Natural killer cell treated with Interleukin-12 subunit alpha and Interleukin-12 subunit beta and Interleukin-15 and Interleukin-18, amount 100 ng/mL, for 72 hours (primary cell): ENCODE measurements at regions not wholly inside any gene's neighbourhood (a gene's known extent, or its start where the extent isn't known, plus 50 kb on each side); places are given as distances from the start of the nearest gene placed in this dataset.

ENCODE experiments used
- ATAC-seq, 2 donors: fragments of 150-1000 bp; cut with Tn5 transposase in 1 of 2; sonication (Bioruptor Pico), chemical (Tn5 transposase) in 1 of 2; 2 replicates each; pipeline ENCODE4 v1.10.0; 2021
- DNase-seq: peaks from one replicate; pipeline ENCODE4 v3.0.0; 2022; ENCODE audit warnings: low spot score
- H3K27ac Mint-ChIP-seq, 2 donors: 1 replicate in 1 of 2; 2 replicates in 1 of 2; pipeline ENCODE4 v1.8.0; 2022; ENCODE audit warnings: mixed read lengths in 2 of 2, mild to moderate bottlenecking in 1 of 2, moderate library complexity in 1 of 2
- H3K27me3 Mint-ChIP-seq, 2 donors: 1 replicate in 1 of 2; 2 replicates in 1 of 2; pipeline ENCODE4 v1.8.0; 2022; ENCODE audit warnings: mixed read lengths in 2 of 2
- H3K36me3 Mint-ChIP-seq: one replicate; pipeline ENCODE4 v1.8.0; 2022; ENCODE audit warnings: mixed read lengths
- H3K4me1 Mint-ChIP-seq, 2 donors: 1 replicate in 1 of 2; 2 replicates in 1 of 2; pipeline ENCODE4 v1.8.0; 2022; ENCODE audit warnings: low read depth in 2 of 2, mixed read lengths in 2 of 2, mild to moderate bottlenecking in 1 of 2
- H3K4me3 Mint-ChIP-seq: one replicate; pipeline ENCODE4 v1.8.0; 2022; ENCODE audit warnings: mixed read lengths
- H3K9me3 Mint-ChIP-seq: 2 replicates; pipeline ENCODE4 v1.8.0; 2022; ENCODE audit warnings: mixed read lengths

GRCh38 chr15:69523010-69524001 is 70.7 kb downstream of the RPLP1 start:
- H3K27me3 Mint-ChIP-seq, result peaks cover 0 to 17% of the 10 kb centered on the region in 2 donors
- no peaks in the 10 kb centered on the region for H3K9me3 Mint-ChIP-seq
- no peak overlapping the region for H3K4me3 Mint-ChIP-seq
- H3K27ac Mint-ChIP-seq, result peak overlapping the region in 1 of 2 donors; percentile 5
- H3K4me1 Mint-ChIP-seq, result no peaks in the 10 kb centered on the region
- ATAC-seq, result no peak
- H3K36me3 Mint-ChIP-seq, result no peaks in the 10 kb centered on the region
- no peak for DNase-seq

DNA sequence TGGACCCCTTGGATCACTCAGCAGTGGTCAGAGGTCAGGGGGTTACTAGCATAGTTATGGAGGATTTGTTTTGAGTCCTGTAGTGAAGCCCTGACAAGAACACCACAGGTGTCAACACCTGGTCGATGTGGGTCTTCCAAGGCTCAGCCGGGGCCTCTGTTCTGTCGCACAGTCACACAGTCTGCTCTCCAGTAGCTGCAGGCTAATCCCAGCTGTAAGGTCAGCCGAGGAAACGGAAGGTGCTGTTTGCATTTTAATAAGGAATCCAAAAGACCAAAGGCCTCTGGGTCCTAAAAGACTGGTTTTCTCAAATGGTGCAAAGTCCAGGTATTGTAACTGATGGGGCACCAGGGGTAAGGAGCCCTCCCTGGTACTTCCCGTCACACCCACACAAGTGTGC is 71.7 kb downstream of the RPLP1 start:
- H3K27ac Mint-ChIP-seq, result peak overlapping the region in 1 of 2 donors; percentile 5
- H3K27me3 Mint-ChIP-seq, result peaks cover 0 to 19% of the 10 kb centered on the region in 2 donors
- no peaks in the 10 kb centered on the region for H3K4me1 Mint-ChIP-seq
- no peak overlapping the region for H3K4me3 Mint-ChIP-seq
- no peaks in the 10 kb centered on the region for H3K36me3 Mint-ChIP-seq
- DNase-seq (no peak), ATAC-seq (no peak)
- H3K9me3 Mint-ChIP-seq, result no peaks in the 10 kb centered on the region

GRCh38 chr15:69524814-69525213 is 72.2 kb downstream of the RPLP1 start:
- H3K4me1 Mint-ChIP-seq, result no peaks in the 10 kb centered on the region
- ATAC-seq, result no peak

DNA sequence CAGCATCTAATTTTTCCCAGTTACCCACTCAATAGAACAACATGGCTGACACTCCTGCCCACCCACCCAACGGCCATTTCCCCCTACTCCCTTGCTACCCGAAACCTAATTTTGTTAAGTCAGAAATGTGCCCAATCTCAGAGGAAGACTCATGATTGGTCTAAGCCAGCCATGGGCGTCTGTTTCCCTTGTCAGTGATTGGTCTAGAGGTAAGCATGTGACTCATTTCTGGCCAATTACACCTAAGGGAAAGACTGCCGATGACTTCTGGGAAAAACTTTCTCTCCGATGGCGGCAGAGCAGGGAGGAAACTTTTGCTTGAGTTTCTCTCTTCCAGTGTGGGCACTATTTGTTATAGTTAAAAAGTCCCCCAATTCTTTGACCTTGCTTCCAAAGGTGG is 72.9 kb downstream of the RPLP1 start:
- no peak overlapping the region for H3K27ac Mint-ChIP-seq
- ATAC-seq (no peak), DNase-seq (no peak)
- H3K4me1 Mint-ChIP-seq, result no peaks in the 10 kb centered on the region
- peaks cover 8 to 19% of the 10 kb centered on the region in 2 donors for H3K27me3 Mint-ChIP-seq
- H3K9me3 Mint-ChIP-seq, result no peaks in the 10 kb centered on the region
- H3K36me3 Mint-ChIP-seq, result no peaks in the 10 kb centered on the region
- no peak overlapping the region for H3K4me3 Mint-ChIP-seq

More at GRCh38 chr15:69524814-69525213, 72.2 kb downstream of the RPLP1 start:
- Mint-ChIP-seq H3K9me3 (no peaks in the 10 kb centered on the region), H3K27me3 (peaks cover under 1 to 16% of the 10 kb centered on the region in 2 donors), H3K27ac (peak overlapping the region in 1 of 2 donors; percentile 5), H3K4me3 (no peak overlapping the region), H3K36me3 (no peaks in the 10 kb centered on the region)
- no peak for DNase-seq

DNA sequence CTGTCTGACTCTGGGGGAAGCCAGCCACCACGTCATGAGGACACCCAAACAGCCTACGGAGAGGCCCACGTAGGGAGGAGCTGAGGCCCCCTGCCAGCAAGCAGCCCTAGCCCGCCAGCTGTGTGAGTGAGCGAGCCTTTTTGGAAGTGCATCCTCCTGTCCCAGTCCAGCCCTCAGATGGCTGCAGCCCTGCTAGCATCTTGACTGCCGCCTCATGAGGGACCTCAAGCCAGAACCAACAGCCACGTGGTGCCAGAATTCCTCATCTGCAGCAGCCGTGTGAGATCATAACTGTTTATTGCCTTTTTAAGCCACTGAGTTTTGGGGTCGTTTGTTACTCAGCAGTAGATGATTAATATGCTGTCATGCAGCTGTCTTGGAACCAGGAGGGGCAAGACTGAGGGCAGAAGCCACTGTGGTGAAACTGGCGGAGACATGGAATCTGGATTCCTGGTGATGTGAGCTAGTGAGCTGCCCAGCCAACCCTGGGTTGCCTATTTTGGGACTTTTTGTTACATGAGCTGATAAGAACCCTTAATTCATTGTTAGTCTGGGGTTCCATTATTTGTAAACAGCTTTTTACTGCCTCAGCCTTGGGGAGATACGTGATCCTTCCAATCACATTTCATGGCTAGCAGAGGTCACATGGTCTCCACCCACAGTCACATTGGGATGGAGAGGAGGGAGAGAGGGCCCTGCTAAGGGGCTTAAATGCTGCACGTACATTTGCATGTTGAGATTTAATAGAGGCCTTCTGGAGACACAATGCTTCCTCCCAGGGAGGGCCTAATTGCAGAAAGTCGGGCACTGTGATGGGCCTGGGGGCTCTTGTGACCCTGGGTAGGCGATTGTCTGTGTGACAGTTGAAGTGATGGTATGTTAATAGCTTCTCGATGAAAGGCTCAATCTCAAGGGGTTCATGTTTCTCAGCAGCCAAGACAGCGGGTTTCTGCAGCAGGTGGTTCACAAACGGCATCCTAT is 73.8 kb downstream of the RPLP1 start:
- ATAC-seq (no peak), DNase-seq (no peak)
- Mint-ChIP-seq H3K27ac (no peak overlapping the region), H3K4me3 (no peak overlapping the region), H3K36me3 (no peaks in the 10 kb centered on the region), H3K27me3 (peaks cover 8 to 15% of the 10 kb centered on the region in 2 donors), H3K9me3 (no peaks in the 10 kb centered on the region), H3K4me1 (no peaks in the 10 kb centered on the region)

DNA sequence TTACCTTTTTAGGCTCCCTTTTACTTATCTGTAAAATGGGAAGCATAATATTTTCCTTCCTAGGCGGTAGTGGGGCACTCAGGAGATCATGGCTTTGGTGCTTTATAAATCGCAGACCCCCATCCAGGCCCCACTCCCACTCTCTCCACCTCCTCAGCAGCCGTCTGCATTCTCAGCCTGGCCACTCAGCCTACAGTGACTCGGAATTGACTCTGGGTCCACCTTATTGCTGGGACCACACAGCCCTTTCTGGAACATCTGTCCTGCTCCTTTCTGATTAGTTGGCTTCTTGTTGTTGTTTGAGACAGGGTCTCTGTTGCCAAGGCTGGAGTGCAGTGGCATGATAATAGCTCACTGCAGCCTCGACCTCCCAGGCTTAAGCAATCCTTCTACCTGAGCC is 76.5 kb downstream of the RPLP1 start:
- Mint-ChIP-seq H3K4me1 (no peaks in the 10 kb centered on the region), H3K36me3 (no peaks in the 10 kb centered on the region), H3K9me3 (no peaks in the 10 kb centered on the region), H3K27ac (no peak overlapping the region), H3K4me3 (no peak overlapping the region), H3K27me3 (peaks cover 17 to 20% of the 10 kb centered on the region in 2 donors)
- DNase-seq, result no peak
- ATAC-seq, result no peak

GRCh38 chr15:69529961-69530633 is 77.5 kb downstream of the RPLP1 start:
- Mint-ChIP-seq H3K4me1 (peaks cover 2 to 4% of the 10 kb centered on the region in 2 donors), H3K9me3 (no peaks in the 10 kb centered on the region), H3K36me3 (no peaks in the 10 kb centered on the region), H3K27me3 (peaks cover 20 to 22% of the 10 kb centered on the region in 2 donors), H3K4me3 (no peak overlapping the region), H3K27ac (peak overlapping the region in 1 of 2 donors; percentile 25)
- DNase-seq (no peak), ATAC-seq (no peak)

GRCh38 chr15:69530991-69531664 is 78.5 kb downstream of the RPLP1 start:
- peaks cover 10 to 14% of the 10 kb centered on the region in 2 donors for H3K4me1 Mint-ChIP-seq
- no peak overlapping the region for H3K27ac Mint-ChIP-seq
- H3K4me3 Mint-ChIP-seq, result no peak overlapping the region
- no peaks in the 10 kb centered on the region for H3K9me3 Mint-ChIP-seq
- DNase-seq (no peak), ATAC-seq (no peak)
- H3K27me3 Mint-ChIP-seq, result peaks cover 29 to 30% of the 10 kb centered on the region in 2 donors
- H3K36me3 Mint-ChIP-seq, result no peaks in the 10 kb centered on the region

- DNase-seq (no peak), ATAC-seq (no peak)
- Mint-ChIP-seq H3K9me3 (no peaks in the 10 kb centered on the region), H3K27ac (no peak overlapping the region), H3K4me1 (peaks cover 10 to 15% of the 10 kb centered on the region in 2 donors), H3K4me3 (no peak overlapping the region), H3K36me3 (no peaks in the 10 kb centered on the region), H3K27me3 (peaks cover 31 to 35% of the 10 kb centered on the region in 2 donors)
Observed at GRCh38 chr15:69531665-69532027, 79.0 kb downstream of the RPLP1 start.

DNA sequence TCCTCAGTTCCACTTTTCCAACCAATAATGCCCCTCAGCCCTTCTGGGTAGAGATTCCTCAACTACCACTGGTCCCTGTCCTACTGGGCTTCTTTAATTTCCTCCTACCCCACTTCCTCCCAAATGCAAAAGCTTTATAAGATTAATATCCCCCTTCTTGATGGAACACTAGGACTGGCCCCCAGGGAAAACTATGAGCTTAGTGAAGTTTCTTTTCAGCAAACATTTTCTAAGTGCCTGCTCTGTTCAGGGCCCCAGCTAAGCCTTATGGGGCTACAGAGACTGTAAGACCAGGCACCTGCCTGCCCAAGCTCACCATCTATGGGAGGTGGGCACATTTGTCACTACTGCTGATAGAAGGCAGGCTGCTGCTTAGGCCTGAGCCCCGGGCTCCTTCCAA is 79.4 kb downstream of the RPLP1 start:
- Mint-ChIP-seq H3K27ac (no peak overlapping the region), H3K27me3 (peaks cover 35 to 39% of the 10 kb centered on the region in 2 donors), H3K4me1 (peaks cover 10 to 15% of the 10 kb centered on the region in 2 donors), H3K36me3 (no peaks in the 10 kb centered on the region), H3K9me3 (no peaks in the 10 kb centered on the region), H3K4me3 (no peak overlapping the region)
- ATAC-seq (no peak), DNase-seq (no peak)

GRCh38 chr15:69532856-69533255 is 80.2 kb downstream of the RPLP1 start:
- Mint-ChIP-seq H3K36me3 (no peaks in the 10 kb centered on the region), H3K27me3 (peaks cover 39 to 42% of the 10 kb centered on the region in 2 donors), H3K9me3 (no peaks in the 10 kb centered on the region), H3K27ac (no peak overlapping the region), H3K4me1 (peaks cover 10 to 15% of the 10 kb centered on the region in 2 donors), H3K4me3 (no peak overlapping the region)
- DNase-seq (no peak), ATAC-seq (no peak)

DNA sequence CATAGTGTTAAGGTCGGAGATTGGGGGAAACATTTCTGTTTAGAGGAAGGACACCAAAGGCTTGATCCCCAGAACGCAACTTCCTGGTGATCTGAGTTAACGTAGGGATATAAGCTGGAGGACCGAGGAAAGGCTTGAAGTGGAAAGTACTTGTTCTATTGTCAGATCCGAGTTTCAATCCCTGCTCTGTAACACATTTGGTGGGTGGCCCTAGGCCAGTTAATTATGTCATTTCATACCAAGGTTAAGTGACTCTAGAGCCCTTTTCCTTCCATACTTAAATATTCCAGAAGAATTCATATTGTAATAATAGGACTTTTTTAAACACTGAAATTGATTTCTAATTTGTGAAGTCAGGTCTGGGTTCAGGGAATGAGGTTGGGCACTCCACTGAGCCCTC is 80.9 kb downstream of the RPLP1 start:
- H3K27ac Mint-ChIP-seq, result no peak overlapping the region

More for the DNA sequence above, 80.9 kb downstream of the RPLP1 start:
- no peak overlapping the region for H3K4me3 Mint-ChIP-seq
- no peaks in the 10 kb centered on the region for H3K9me3 Mint-ChIP-seq
- H3K4me1 Mint-ChIP-seq, result peaks cover 10 to 15% of the 10 kb centered on the region in 2 donors
- peaks cover 42 to 43% of the 10 kb centered on the region in 2 donors for H3K27me3 Mint-ChIP-seq
- DNase-seq (no peak), ATAC-seq (no peak)
- no peaks in the 10 kb centered on the region for H3K36me3 Mint-ChIP-seq
